ENCODE measurements at regions not wholly inside any gene's neighbourhood (a gene's known extent, or its start where the extent isn't known, plus 50 kb on each side); places are given as distances from the start of the nearest gene placed in this dataset.
A peak's percentile ranks its signal among the peaks of the same experiment; 100 is the strongest.
"Not testable (repeated sequence)": the region's sequence is repeated elsewhere in the genome, so short reads cannot be mapped to it uniquely, and the experiment has no call there.

- H3K9me3 ChIP-seq (ENCODE audit: control insufficient read depth, low read length): no peaks in the 10 kb centered on the region
Observed at GRCh38 chr1:79499541-79499940, 493.0 kb upstream of the ADGRL4 start.

GRCh38 chr1:79497193-79497773 lies 490.8 kb upstream of the ADGRL4 start:
- no peak overlapping the region for H3K4me3 ChIP-seq (ENCODE audit: low read length)
- peak; percentile 79 for DNase-seq (ENCODE audit: low read depth)
- peaks cover 5% of the 10 kb centered on the region for H3K4me1 ChIP-seq (ENCODE audit: control insufficient read depth, insufficient read depth, low read length)
- no peaks in the 10 kb centered on the region for H3K27me3 ChIP-seq (replicated peaks; ENCODE audit: control insufficient read depth, insufficient read depth, low read length)
- H3K9me3 ChIP-seq (ENCODE audit: control insufficient read depth, low read length): no peaks in the 10 kb centered on the region
- no peak overlapping the region for H3K9ac ChIP-seq (ENCODE audit: low read length)
- H3K36me3 ChIP-seq (ENCODE audit: control insufficient read depth, insufficient read depth, low read length, severe bottlenecking): no peaks in the 10 kb centered on the region

More at GRCh38 chr1:79499541-79499940, 493.0 kb upstream of the ADGRL4 start:
- DNase-seq (ENCODE audit: low read depth): no peak
- H3K4me3 ChIP-seq (ENCODE audit: low read length): no peak overlapping the region
- H3K36me3 ChIP-seq (ENCODE audit: control insufficient read depth, insufficient read depth, low read length, severe bottlenecking): no peaks in the 10 kb centered on the region
- H3K27me3 ChIP-seq (replicated peaks; ENCODE audit: control insufficient read depth, insufficient read depth, low read length): no peaks in the 10 kb centered on the region
- H3K4me1 ChIP-seq (ENCODE audit: control insufficient read depth, insufficient read depth, low read length): peaks cover 5% of the 10 kb centered on the region
- H3K9ac ChIP-seq (ENCODE audit: low read length): no peak overlapping the region

- H3K27me3 ChIP-seq (replicated peaks; ENCODE audit: control insufficient read depth, insufficient read depth, low read length): no peaks in the 10 kb centered on the region
- peaks cover 5% of the 10 kb centered on the region for H3K4me1 ChIP-seq (ENCODE audit: control insufficient read depth, insufficient read depth, low read length)
- DNase-seq (ENCODE audit: low read depth): no peak
- no peaks in the 10 kb centered on the region for H3K36me3 ChIP-seq (ENCODE audit: control insufficient read depth, insufficient read depth, low read length, severe bottlenecking)
- H3K9ac ChIP-seq (ENCODE audit: low read length): no peak overlapping the region
- no peaks in the 10 kb centered on the region for H3K9me3 ChIP-seq (ENCODE audit: control insufficient read depth, low read length)
- H3K4me3 ChIP-seq (ENCODE audit: low read length): no peak overlapping the region
Observed at GRCh38 chr1:79496129-79496528, 489.6 kb upstream of the ADGRL4 start.

GRCh38 chr1:79493702-79494101 lies 487.2 kb upstream of the ADGRL4 start:
- H3K4me3 ChIP-seq (ENCODE audit: low read length); H3K4me1 ChIP-seq (ENCODE audit: control insufficient read depth, insufficient read depth, low read length); H3K9me3 ChIP-seq (ENCODE audit: control insufficient read depth, low read length); H3K27me3 ChIP-seq (replicated peaks; ENCODE audit: control insufficient read depth, insufficient read depth, low read length); H3K36me3 ChIP-seq (ENCODE audit: control insufficient read depth, insufficient read depth, low read length, severe bottlenecking); DNase-seq (ENCODE audit: low read depth); H3K9ac ChIP-seq (ENCODE audit: low read length): not testable (repeated sequence)

- H3K4me3 ChIP-seq (ENCODE audit: low read length); DNase-seq (ENCODE audit: low read depth); H3K4me1 ChIP-seq (ENCODE audit: control insufficient read depth, insufficient read depth, low read length); H3K9ac ChIP-seq (ENCODE audit: low read length); H3K9me3 ChIP-seq (ENCODE audit: control insufficient read depth, low read length); H3K36me3 ChIP-seq (ENCODE audit: control insufficient read depth, insufficient read depth, low read length, severe bottlenecking); H3K27me3 ChIP-seq (replicated peaks; ENCODE audit: control insufficient read depth, insufficient read depth, low read length): not testable (repeated sequence)
Observed at GRCh38 chr1:79488572-79489121, 482.1 kb upstream of the ADGRL4 start.

- no peaks in the 10 kb centered on the region for H3K4me1 ChIP-seq (ENCODE audit: control insufficient read depth, insufficient read depth, low read length)
- H3K36me3 ChIP-seq (ENCODE audit: control insufficient read depth, insufficient read depth, low read length, severe bottlenecking): no peaks in the 10 kb centered on the region
- no peak overlapping the region for H3K4me3 ChIP-seq (ENCODE audit: low read length)
- H3K27me3 ChIP-seq (replicated peaks; ENCODE audit: control insufficient read depth, insufficient read depth, low read length): no peaks in the 10 kb centered on the region
- peaks cover 3% of the 10 kb centered on the region for H3K9me3 ChIP-seq (ENCODE audit: control insufficient read depth, low read length)
- no peak overlapping the region for H3K9ac ChIP-seq (ENCODE audit: low read length)
- no peak for DNase-seq (ENCODE audit: low read depth)
Observed at GRCh38 chr1:79478728-79479373, 472.3 kb upstream of the ADGRL4 start.

GRCh38 chr1:79478160-79478559 lies 471.6 kb upstream of the ADGRL4 start:
- Histone ChIP-seq H3K36me3 (ENCODE audit: control insufficient read depth, insufficient read depth, low read length, severe bottlenecking) (no peaks in the 10 kb centered on the region), H3K27me3 (replicated peaks; ENCODE audit: control insufficient read depth, insufficient read depth, low read length) (no peaks in the 10 kb centered on the region), H3K9me3 (ENCODE audit: control insufficient read depth, low read length) (peaks cover 3% of the 10 kb centered on the region), H3K9ac (ENCODE audit: low read length) (no peak overlapping the region), H3K4me3 (ENCODE audit: low read length) (no peak overlapping the region), H3K4me1 (ENCODE audit: control insufficient read depth, insufficient read depth, low read length) (no peaks in the 10 kb centered on the region)
- no peak for DNase-seq (ENCODE audit: low read depth)

- H3K27me3 ChIP-seq (replicated peaks; ENCODE audit: control insufficient read depth, insufficient read depth, low read length): no peaks in the 10 kb centered on the region
- no peaks in the 10 kb centered on the region for H3K9me3 ChIP-seq (ENCODE audit: control insufficient read depth, low read length)
- H3K4me3 ChIP-seq (ENCODE audit: low read length): no peak overlapping the region
- no peaks in the 10 kb centered on the region for H3K36me3 ChIP-seq (ENCODE audit: control insufficient read depth, insufficient read depth, low read length, severe bottlenecking)
- DNase-seq (ENCODE audit: low read depth): no peak
- no peaks in the 10 kb centered on the region for H3K4me1 ChIP-seq (ENCODE audit: control insufficient read depth, insufficient read depth, low read length)
- H3K9ac ChIP-seq (ENCODE audit: low read length): no peak overlapping the region
Observed at GRCh38 chr1:79472067-79472656, 465.6 kb upstream of the ADGRL4 start.

GRCh38 chr1:79469139-79469538 lies 462.6 kb upstream of the ADGRL4 start:
- no peak overlapping the region for H3K9ac ChIP-seq (ENCODE audit: low read length)

GRCh38 chr1:79460773-79461436 lies 454.4 kb upstream of the ADGRL4 start:
- Histone ChIP-seq H3K4me3 (ENCODE audit: low read length) (no peak overlapping the region), H3K36me3 (ENCODE audit: control insufficient read depth, insufficient read depth, low read length, severe bottlenecking) (no peaks in the 10 kb centered on the region), H3K4me1 (ENCODE audit: control insufficient read depth, insufficient read depth, low read length) (no peaks in the 10 kb centered on the region), H3K9ac (ENCODE audit: low read length) (no peak overlapping the region), H3K9me3 (ENCODE audit: control insufficient read depth, low read length) (no peaks in the 10 kb centered on the region), H3K27me3 (replicated peaks; ENCODE audit: control insufficient read depth, insufficient read depth, low read length) (no peaks in the 10 kb centered on the region)
- DNase-seq (ENCODE audit: low read depth): no peak

More at GRCh38 chr1:79469139-79469538, 462.6 kb upstream of the ADGRL4 start:
- Histone ChIP-seq H3K36me3 (ENCODE audit: control insufficient read depth, insufficient read depth, low read length, severe bottlenecking) (no peaks in the 10 kb centered on the region), H3K9me3 (ENCODE audit: control insufficient read depth, low read length) (no peaks in the 10 kb centered on the region), H3K4me3 (ENCODE audit: low read length) (no peak overlapping the region), H3K4me1 (ENCODE audit: control insufficient read depth, insufficient read depth, low read length) (no peaks in the 10 kb centered on the region), H3K27me3 (replicated peaks; ENCODE audit: control insufficient read depth, insufficient read depth, low read length) (no peaks in the 10 kb centered on the region)
- DNase-seq (ENCODE audit: low read depth): no peak

GRCh38 chr1:79457562-79458224 lies 451.2 kb upstream of the ADGRL4 start:
- Histone ChIP-seq H3K27me3 (replicated peaks; ENCODE audit: control insufficient read depth, insufficient read depth, low read length) (no peaks in the 10 kb centered on the region), H3K9ac (ENCODE audit: low read length) (no peak overlapping the region), H3K36me3 (ENCODE audit: control insufficient read depth, insufficient read depth, low read length, severe bottlenecking) (no peaks in the 10 kb centered on the region), H3K9me3 (ENCODE audit: control insufficient read depth, low read length) (no peaks in the 10 kb centered on the region), H3K4me3 (ENCODE audit: low read length) (no peak overlapping the region), H3K4me1 (ENCODE audit: control insufficient read depth, insufficient read depth, low read length) (no peaks in the 10 kb centered on the region)
- no peak for DNase-seq (ENCODE audit: low read depth)

Measured in adipocyte (in vitro differentiated cells).